IPS DF 6.9 (cell line): ENCODE measurements at regions not wholly inside any gene's neighbourhood (a gene's known extent, or its start where the extent isn't known, plus 50 kb on each side); places are given as distances from the start of the nearest gene placed in this dataset.

Source experiments
- DNase-seq: peaks from one replicate; pipeline ENCODE4 v3.0.0-alpha.2; 2013; ENCODE audit warnings: low read depth, low spot score
- H3K27ac ChIP-seq: one replicate; pipeline ENCODE4 v1.5.1; 2013; ENCODE audit warnings: low read length, control low read depth
- H3K27me3 ChIP-seq: 2 replicates; pipeline ENCODE4 v1.6.1; 2013; ENCODE audit warnings: mild to moderate bottlenecking, low read length; ENCODE audit not compliant: control insufficient read depth, insufficient read depth
- H3K36me3 ChIP-seq: 2 replicates; pipeline ENCODE4 v1.6.1; 2013; ENCODE audit warnings: low read length; ENCODE audit not compliant: control insufficient read depth, insufficient read depth
- H3K4me1 ChIP-seq: 2 replicates; pipeline ENCODE4 v1.6.1; 2013; ENCODE audit warnings: low read length; ENCODE audit not compliant: control insufficient read depth, insufficient read depth
- H3K4me3 ChIP-seq: 2 replicates; pipeline ENCODE4 v1.5.1; 2013; ENCODE audit warnings: mild to moderate bottlenecking, low read length
- H3K9me3 ChIP-seq: 2 replicates; pipeline ENCODE4 v1.6.1; 2013; ENCODE audit warnings: low read length, inconsistent platforms; ENCODE audit not compliant: control insufficient read depth, insufficient read depth
- WGBS: extraction: QIAGEN DNeasy Blood & Tissue Kit; methylation state at CpG from one replicate; pipeline ENCODE4 v1.1.7; 2013; ENCODE audit warnings: mixed read lengths, missing lambda C conversion rate; ENCODE audit not compliant: insufficient read length, insufficient coverage; 5-methylcytosine and 5-hydroxymethylcytosine counted together

- H3K9me3 ChIP-seq, result no peaks in the 10 kb centered on the region
- no peak overlapping the region for H3K4me3 ChIP-seq
- no peak for DNase-seq
- no peaks in the 10 kb centered on the region for H3K27me3 ChIP-seq
- no CpG with 5 or more reads among the region's 8 CpGs for WGBS
- H3K36me3 ChIP-seq, result no peaks in the 10 kb centered on the region
- H3K27ac ChIP-seq, result no peak overlapping the region
- H3K4me1 ChIP-seq, result no peaks in the 10 kb centered on the region
Observed at GRCh38 chr3:152621006-152621868, 213.7 kb upstream of the P2RY1 start.

- Histone ChIP-seq H3K4me3 (no peak overlapping the region), H3K4me1 (no peaks in the 10 kb centered on the region), H3K27me3 (no peaks in the 10 kb centered on the region), H3K9me3 (no peaks in the 10 kb centered on the region), H3K36me3 (no peaks in the 10 kb centered on the region), H3K27ac (no peak overlapping the region)
- DNase-seq, result no peak
- WGBS, result no CpG with 5 or more reads among the region's 4 CpGs
Observed at GRCh38 chr3:152621967-152622810, 212.7 kb upstream of the P2RY1 start.

GRCh38 chr3:152622811-152623167 lies 212.1 kb upstream of the P2RY1 start:
- H3K27me3 ChIP-seq, result no peaks in the 10 kb centered on the region
- no peak overlapping the region for H3K4me3 ChIP-seq
- no peak overlapping the region for H3K27ac ChIP-seq
- H3K4me1 ChIP-seq, result no peaks in the 10 kb centered on the region
- DNase-seq, result no peak
- no CpG with 5 or more reads among the region's 2 CpGs for WGBS
- H3K36me3 ChIP-seq, result no peaks in the 10 kb centered on the region
- H3K9me3 ChIP-seq, result no peaks in the 10 kb centered on the region

GRCh38 chr3:152623286-152623911 lies 211.5 kb upstream of the P2RY1 start:
- no peak for DNase-seq
- no peaks in the 10 kb centered on the region for H3K4me1 ChIP-seq
- no CpG with 5 or more reads among the region's 5 CpGs for WGBS

GRCh38 chr3:152626226-152626625 lies 208.7 kb upstream of the P2RY1 start:
- Histone ChIP-seq H3K36me3 (no peaks in the 10 kb centered on the region), H3K4me1 (no peaks in the 10 kb centered on the region), H3K27me3 (no peaks in the 10 kb centered on the region), H3K9me3 (no peaks in the 10 kb centered on the region), H3K27ac (no peak overlapping the region), H3K4me3 (no peak overlapping the region)
- no peak for DNase-seq
- WGBS, result no CpG with 5 or more reads among the region's 4 CpGs

More at GRCh38 chr3:152623286-152623911, 211.5 kb upstream of the P2RY1 start:
- Histone ChIP-seq H3K27ac (no peak overlapping the region), H3K9me3 (no peaks in the 10 kb centered on the region), H3K4me3 (no peak overlapping the region), H3K27me3 (no peaks in the 10 kb centered on the region), H3K36me3 (no peaks in the 10 kb centered on the region)

GRCh38 chr3:152628496-152628895 lies 206.4 kb upstream of the P2RY1 start:
- DNase-seq, result no peak
- H3K4me3 ChIP-seq, result no peak overlapping the region
- H3K9me3 ChIP-seq, result no peaks in the 10 kb centered on the region
- no peak overlapping the region for H3K27ac ChIP-seq
- H3K36me3 ChIP-seq, result no peaks in the 10 kb centered on the region
- WGBS, result no CpG with 5 or more reads among the region's 3 CpGs
- H3K4me1 ChIP-seq, result no peaks in the 10 kb centered on the region
- H3K27me3 ChIP-seq, result no peaks in the 10 kb centered on the region

- no peak for DNase-seq
- Histone ChIP-seq H3K27ac (no peak overlapping the region), H3K9me3 (no peaks in the 10 kb centered on the region), H3K4me3 (no peak overlapping the region), H3K36me3 (no peaks in the 10 kb centered on the region), H3K27me3 (no peaks in the 10 kb centered on the region), H3K4me1 (no peaks in the 10 kb centered on the region)
- no CpG with 5 or more reads among the region's 7 CpGs for WGBS
Observed at GRCh38 chr3:152629363-152630122, 205.4 kb upstream of the P2RY1 start.

- no peaks in the 10 kb centered on the region for H3K36me3 ChIP-seq
- H3K4me1 ChIP-seq, result no peaks in the 10 kb centered on the region
- no peaks in the 10 kb centered on the region for H3K9me3 ChIP-seq
- H3K27ac ChIP-seq, result no peak overlapping the region
- no peaks in the 10 kb centered on the region for H3K27me3 ChIP-seq
- DNase-seq, result no peak
- no peak overlapping the region for H3K4me3 ChIP-seq
Observed at GRCh38 chr3:152635389-152635788, 199.5 kb upstream of the P2RY1 start.

GRCh38 chr3:152636651-152637050 lies 198.3 kb upstream of the P2RY1 start:
- Histone ChIP-seq H3K27me3 (no peaks in the 10 kb centered on the region), H3K36me3 (no peaks in the 10 kb centered on the region), H3K9me3 (no peaks in the 10 kb centered on the region), H3K4me1 (no peaks in the 10 kb centered on the region), H3K27ac (no peak overlapping the region), H3K4me3 (no peak overlapping the region)
- no peak for DNase-seq
- no CpG with 5 or more reads among the region's 4 CpGs for WGBS

GRCh38 chr3:152638214-152638613 lies 196.7 kb upstream of the P2RY1 start:
- H3K9me3 ChIP-seq, result no peaks in the 10 kb centered on the region
- no peaks in the 10 kb centered on the region for H3K36me3 ChIP-seq
- H3K27ac ChIP-seq, result no peak overlapping the region
- no CpG with 5 or more reads among the region's 4 CpGs for WGBS
- DNase-seq, result no peak
- no peaks in the 10 kb centered on the region for H3K27me3 ChIP-seq
- H3K4me3 ChIP-seq, result no peak overlapping the region
- no peaks in the 10 kb centered on the region for H3K4me1 ChIP-seq
